IPS-18a (cell line): ENCODE measurements at regions not wholly inside any gene's neighbourhood (a gene's known extent, or its start where the extent isn't known, plus 50 kb on each side); places are given as distances from the start of the nearest gene placed in this dataset.

Experiments
- H3K27ac ChIP-seq: one replicate; pipeline ENCODE4 v1.5.1; 2013; ENCODE audit warnings: low read length
- H3K27me3 ChIP-seq: one replicate; pipeline ENCODE4 v1.6.1; 2013; ENCODE audit warnings: mild to moderate bottlenecking, low read length; ENCODE audit not compliant: control insufficient read depth, insufficient read depth
- H3K36me3 ChIP-seq: one replicate; pipeline ENCODE4 v1.6.1; 2013; ENCODE audit warnings: low read depth, low read length; ENCODE audit not compliant: control insufficient read depth
- H3K4me1 ChIP-seq: one replicate; pipeline ENCODE4 v1.6.1; 2013; ENCODE audit warnings: low read depth, low read length; ENCODE audit not compliant: control insufficient read depth
- H3K4me3 ChIP-seq: one replicate; pipeline ENCODE4 v1.5.1; 2013; ENCODE audit warnings: low read length
- H3K9ac ChIP-seq: one replicate; pipeline ENCODE4 v1.6.1; 2013; ENCODE audit warnings: mild to moderate bottlenecking, low read length, moderate library complexity
- H3K9me3 ChIP-seq: one replicate; pipeline ENCODE4 v1.6.1; 2013; ENCODE audit warnings: low read depth, low read length; ENCODE audit not compliant: control insufficient read depth

DNA sequence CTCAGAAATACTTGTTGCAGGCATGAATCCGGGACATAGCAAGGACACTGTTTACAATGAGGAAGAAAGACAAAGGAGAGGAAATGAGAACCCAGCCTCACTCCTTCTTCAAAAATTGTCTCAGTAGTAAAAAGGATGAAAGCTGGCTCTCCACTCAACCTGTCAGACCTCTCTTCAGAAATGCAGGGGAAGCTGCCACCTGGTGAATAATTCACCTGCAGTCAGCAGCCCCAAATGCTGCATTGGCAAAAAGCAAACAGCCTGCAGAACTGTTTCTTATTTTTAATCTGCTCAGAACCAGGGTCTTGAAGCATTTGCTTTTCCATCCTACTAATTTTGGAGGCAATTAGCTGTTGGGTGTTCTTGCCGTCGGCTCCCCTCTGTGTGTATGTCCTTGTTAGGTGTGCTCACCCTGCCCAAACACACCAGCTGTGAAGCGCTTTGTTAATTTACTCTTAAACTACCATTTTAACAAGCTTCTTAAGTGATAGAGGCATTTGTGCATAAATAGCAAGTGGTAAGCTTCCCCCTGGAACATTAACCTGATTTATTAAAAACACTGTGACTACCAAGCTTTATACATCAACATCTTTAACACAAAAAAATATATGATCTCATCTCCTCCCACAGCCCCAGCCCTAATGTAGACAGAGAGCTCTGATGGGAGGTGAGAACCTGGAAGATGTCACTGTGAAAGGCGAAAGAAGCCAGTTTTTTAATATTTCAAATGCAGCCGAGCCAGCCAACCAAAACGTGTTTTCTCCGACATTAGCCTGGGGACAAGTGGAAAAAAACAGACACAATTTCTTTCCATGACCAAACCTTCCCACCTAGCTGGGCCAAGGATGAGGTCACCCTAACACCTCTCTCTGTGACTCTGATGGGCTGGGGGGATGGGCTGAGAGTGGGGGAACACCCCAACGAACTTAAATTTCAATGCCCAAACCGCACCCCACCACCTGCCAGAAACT is 451.0 kb upstream of the SULF2 start:
- H3K27ac ChIP-seq = no peak overlapping the region
- H3K9me3 ChIP-seq = no peaks in the 10 kb centered on the region
- H3K9ac ChIP-seq = no peak overlapping the region
- H3K27me3 ChIP-seq = no peaks in the 10 kb centered on the region
- H3K36me3 ChIP-seq = no peaks in the 10 kb centered on the region
- H3K4me3 ChIP-seq = no peak overlapping the region
- H3K4me1 ChIP-seq = peaks cover 4% of the 10 kb centered on the region

DNA sequence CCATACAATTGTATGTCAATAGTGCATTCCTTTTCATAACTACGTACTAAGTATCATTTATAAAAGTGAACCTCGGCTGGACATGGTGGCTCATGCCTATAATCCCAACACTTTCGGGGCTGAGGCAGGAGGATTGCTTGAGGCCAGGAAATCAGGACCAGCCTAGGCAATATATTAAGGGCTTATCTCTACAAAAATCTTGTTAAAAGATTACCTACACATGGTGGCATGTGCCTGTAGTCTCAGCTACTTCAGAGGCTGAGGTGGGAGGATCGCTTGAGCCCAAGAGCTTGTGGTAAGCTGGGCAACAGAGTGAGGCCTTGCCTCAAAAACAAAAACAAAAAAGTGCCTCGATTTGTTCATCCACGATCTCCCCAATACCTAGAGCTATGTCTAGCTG is 449.7 kb upstream of the SULF2 start:
- Histone ChIP-seq H3K27ac (no peak overlapping the region), H3K36me3 (no peaks in the 10 kb centered on the region), H3K27me3 (no peaks in the 10 kb centered on the region), H3K4me3 (no peak overlapping the region), H3K4me1 (peaks cover 4% of the 10 kb centered on the region), H3K9ac (no peak overlapping the region), H3K9me3 (no peaks in the 10 kb centered on the region)

DNA sequence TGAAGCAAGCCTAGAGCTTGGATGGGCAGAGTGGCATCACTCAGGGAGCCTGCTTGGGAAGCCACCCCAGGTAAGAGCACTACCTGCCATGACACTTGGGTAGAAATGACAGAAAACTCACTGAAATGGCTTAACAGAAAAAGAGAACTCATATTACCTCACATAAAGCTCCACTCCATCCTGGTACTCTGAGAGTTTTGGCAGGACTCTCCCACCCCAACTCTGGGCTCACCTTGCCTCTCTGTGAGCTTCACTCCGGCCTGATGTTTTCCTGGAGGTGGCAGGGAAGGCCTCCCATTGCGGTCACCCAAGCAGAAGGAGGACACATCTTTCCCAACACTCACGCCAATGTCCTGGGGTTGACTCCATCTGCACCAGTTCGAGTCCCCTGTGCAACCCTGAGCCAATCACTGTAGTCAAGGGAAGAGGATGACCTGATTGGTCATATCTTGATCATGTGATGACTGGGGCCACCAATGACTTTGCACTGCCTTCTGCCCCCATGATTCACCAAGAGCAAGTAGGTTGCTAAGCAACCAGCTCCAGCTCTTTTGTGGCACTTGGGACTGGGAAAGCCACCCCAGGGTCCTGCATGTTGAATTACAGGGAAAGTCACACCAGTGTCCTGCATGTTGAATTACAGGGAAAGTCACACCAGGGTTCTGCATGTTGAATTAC is 446.1 kb upstream of the SULF2 start:
- no peak overlapping the region for H3K9ac ChIP-seq
- no peaks in the 10 kb centered on the region for H3K9me3 ChIP-seq
- H3K27ac ChIP-seq = no peak overlapping the region

DNA sequence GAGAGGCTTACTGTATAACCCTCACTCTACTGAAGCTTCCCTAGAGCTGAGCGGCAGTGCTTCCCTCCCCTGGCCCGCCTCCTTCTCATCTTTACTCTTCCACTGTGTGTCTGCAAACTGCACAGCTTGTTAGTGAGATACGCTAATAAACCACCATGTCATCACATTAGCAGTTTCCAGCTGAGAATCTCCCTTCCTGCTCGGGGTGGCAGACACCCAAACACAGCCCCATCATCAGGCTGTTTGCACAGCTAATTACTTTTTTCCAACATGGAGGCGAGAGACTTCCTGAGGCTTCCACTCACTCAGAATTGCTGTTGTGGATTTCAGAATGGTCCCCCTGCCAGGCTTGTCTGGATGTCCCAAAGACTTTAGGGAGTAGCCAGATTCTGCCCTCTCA is 444.9 kb upstream of the SULF2 start:
- Histone ChIP-seq H3K4me1 (no peaks in the 10 kb centered on the region), H3K9ac (no peak overlapping the region), H3K36me3 (no peaks in the 10 kb centered on the region), H3K9me3 (no peaks in the 10 kb centered on the region), H3K27ac (no peak overlapping the region), H3K27me3 (no peaks in the 10 kb centered on the region), H3K4me3 (no peak overlapping the region)

More for the DNA sequence above, 446.1 kb upstream of the SULF2 start:
- no peaks in the 10 kb centered on the region for H3K36me3 ChIP-seq
- no peak overlapping the region for H3K4me3 ChIP-seq
- no peaks in the 10 kb centered on the region for H3K27me3 ChIP-seq
- peaks cover 4% of the 10 kb centered on the region for H3K4me1 ChIP-seq

DNA sequence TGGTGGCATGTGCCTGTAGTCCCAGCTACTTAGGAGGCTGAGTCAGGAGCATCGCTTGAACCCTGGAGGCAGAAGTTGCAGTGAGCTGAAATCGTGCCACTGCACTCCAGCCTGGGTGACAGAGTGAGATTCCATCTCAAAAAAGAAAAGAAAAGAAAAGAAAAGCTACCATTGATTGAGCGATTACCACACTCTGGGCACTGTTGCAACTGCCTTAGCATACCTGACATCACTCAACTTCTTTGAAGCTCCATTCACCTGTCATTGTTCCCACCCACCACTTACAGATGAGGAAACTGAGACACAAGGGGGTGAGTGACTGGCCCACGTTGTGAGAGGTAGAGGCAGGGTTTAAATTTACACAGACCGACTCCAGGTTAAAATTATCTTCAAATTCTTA is 442.1 kb upstream of the SULF2 start:
- Histone ChIP-seq H3K9ac (no peak overlapping the region), H3K4me3 (no peak overlapping the region), H3K36me3 (no peaks in the 10 kb centered on the region), H3K27ac (no peak overlapping the region), H3K4me1 (no peaks in the 10 kb centered on the region), H3K9me3 (no peaks in the 10 kb centered on the region), H3K27me3 (no peaks in the 10 kb centered on the region)

DNA sequence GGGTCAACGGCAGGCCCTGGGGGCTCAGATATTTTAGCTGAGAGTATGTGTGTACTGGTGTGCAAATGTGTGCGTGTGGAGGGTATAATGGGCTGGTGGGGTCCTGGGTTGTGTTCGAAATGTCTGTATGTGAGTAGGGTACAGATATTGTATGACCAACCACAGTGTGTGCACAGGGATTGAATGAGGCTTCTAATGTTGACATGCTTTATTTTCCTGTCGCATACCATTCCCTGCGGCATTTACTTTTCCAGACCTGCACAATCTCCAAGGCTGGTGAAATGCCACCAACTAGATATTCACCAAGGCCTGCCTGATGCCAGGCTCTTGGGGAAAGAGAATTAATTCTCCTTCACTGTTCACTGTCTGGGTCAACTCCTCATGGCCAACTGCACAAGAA is 441.4 kb upstream of the SULF2 start:
- H3K9ac ChIP-seq = no peak overlapping the region

DNA sequence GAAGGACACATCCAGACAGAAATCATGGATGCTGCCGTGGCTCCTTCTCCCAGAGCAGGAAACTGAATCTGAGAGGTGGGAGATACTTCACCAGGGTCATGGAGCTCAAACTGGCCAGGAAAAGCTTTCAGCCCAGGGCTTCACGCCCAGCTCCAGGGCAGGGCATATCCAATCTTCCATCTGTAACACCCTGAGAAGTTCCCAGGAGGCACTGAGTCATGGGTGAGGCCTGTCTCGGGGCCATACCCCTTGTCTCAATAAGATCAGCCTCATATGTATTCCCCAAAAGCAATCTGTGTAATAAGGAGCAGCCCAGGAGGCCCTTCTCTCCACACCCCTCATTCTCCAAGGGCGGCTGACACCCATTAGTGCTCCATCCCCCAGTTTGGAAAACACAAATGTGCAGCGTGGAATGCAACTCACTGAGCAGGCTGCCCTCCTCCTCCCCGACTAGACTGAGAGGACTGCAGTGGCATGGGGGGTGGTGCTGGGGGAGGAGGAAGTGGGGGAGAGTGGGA is 439.3 kb upstream of the SULF2 start:
- Histone ChIP-seq H3K4me3 (no peak overlapping the region), H3K27ac (no peak overlapping the region), H3K36me3 (no peaks in the 10 kb centered on the region), H3K27me3 (no peaks in the 10 kb centered on the region), H3K4me1 (no peaks in the 10 kb centered on the region), H3K9me3 (no peaks in the 10 kb centered on the region), H3K9ac (no peak overlapping the region)

More for the DNA sequence above, 441.4 kb upstream of the SULF2 start:
- no peaks in the 10 kb centered on the region for H3K36me3 ChIP-seq
- no peaks in the 10 kb centered on the region for H3K27me3 ChIP-seq
- H3K4me1 ChIP-seq = no peaks in the 10 kb centered on the region
- H3K27ac ChIP-seq = no peak overlapping the region
- H3K9me3 ChIP-seq = no peaks in the 10 kb centered on the region
- H3K4me3 ChIP-seq = no peak overlapping the region

DNA sequence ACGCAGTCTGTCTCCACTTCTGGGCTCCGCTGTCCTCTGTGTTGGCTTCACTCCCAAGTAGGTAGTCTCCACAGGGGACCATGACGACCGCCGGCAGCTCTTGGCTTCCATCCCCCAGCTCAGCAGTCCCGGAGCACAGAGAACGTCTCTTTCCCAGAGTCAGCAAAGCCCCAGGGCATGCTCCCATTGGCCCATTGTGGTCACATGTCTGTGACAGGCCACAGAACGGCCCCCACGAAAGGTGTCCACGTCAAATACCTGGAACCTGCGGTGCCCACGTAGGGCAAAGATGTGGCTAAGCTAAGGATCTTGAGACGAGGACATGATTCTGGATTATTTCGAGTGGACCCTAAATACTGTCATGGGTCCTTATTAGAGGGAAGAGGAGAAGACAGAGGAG is 438.4 kb upstream of the SULF2 start:
- no peaks in the 10 kb centered on the region for H3K36me3 ChIP-seq
- H3K27ac ChIP-seq = no peak overlapping the region
- no peaks in the 10 kb centered on the region for H3K27me3 ChIP-seq
- H3K9ac ChIP-seq = no peak overlapping the region
- no peak overlapping the region for H3K4me3 ChIP-seq
- no peaks in the 10 kb centered on the region for H3K4me1 ChIP-seq
- no peaks in the 10 kb centered on the region for H3K9me3 ChIP-seq

DNA sequence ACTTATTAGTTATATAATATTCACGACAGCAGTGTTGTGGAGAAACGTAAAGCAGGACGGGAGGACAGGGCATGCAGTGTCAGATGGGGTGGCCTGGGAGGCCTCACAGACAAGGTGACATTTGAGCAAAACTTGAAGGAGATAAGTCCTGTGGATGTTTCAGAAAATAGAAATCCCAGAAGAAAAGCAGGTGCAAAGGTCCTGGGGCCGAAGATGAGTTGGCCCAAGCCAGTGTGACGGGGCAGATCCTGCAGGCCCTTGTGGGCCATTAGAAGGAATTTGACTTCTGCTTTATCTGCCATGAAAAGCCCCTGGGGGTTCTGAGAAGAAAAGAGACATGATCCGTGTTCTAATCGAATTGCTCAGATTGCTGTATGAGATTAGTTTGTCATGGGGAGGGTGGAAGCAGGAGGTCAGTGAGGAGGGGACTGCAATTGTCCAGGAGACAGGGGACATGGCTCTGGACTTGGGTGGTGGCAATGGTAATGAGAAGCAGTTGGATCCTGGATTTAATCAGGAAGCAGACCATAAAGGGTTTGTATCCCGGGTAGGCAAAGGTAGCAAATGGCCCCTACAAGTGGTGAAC is 437.4 kb upstream of the SULF2 start:
- Histone ChIP-seq H3K9me3 (no peaks in the 10 kb centered on the region), H3K27ac (no peak overlapping the region), H3K9ac (no peak overlapping the region), H3K27me3 (no peaks in the 10 kb centered on the region), H3K4me1 (no peaks in the 10 kb centered on the region), H3K36me3 (no peaks in the 10 kb centered on the region), H3K4me3 (no peak overlapping the region)

DNA sequence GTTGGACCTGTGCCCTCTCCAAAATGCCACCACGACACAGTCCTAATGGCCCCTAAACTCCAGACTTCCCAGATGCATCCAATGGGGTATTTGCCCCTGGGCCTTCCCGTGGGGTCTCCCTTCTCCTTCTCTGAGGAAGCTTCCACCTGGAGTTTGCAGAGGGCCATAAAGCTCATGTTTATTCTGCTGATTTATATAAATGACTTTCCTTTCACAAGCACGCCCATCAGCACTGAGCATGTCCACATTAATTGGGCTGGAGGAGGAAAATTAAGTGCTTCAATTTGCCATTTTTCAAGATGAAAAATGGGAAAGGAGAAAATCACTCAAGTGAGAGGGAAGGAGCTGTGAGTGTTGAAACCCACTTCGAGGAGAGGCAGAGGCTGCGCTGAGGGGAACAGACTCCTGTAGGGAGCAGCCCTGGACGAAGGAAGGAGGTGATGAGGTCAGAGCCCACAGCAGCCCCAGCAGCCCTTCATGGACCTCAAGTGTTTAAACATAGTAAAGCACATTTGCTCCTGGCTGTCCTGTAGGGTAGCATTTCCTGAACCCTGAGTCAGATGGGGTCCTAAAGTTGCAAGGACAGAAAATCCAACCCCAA is 434.9 kb upstream of the SULF2 start:
- Histone ChIP-seq H3K4me1 (no peaks in the 10 kb centered on the region), H3K9me3 (no peaks in the 10 kb centered on the region), H3K36me3 (no peaks in the 10 kb centered on the region), H3K27me3 (no peaks in the 10 kb centered on the region), H3K4me3 (no peak overlapping the region), H3K27ac (no peak overlapping the region), H3K9ac (no peak overlapping the region)

DNA sequence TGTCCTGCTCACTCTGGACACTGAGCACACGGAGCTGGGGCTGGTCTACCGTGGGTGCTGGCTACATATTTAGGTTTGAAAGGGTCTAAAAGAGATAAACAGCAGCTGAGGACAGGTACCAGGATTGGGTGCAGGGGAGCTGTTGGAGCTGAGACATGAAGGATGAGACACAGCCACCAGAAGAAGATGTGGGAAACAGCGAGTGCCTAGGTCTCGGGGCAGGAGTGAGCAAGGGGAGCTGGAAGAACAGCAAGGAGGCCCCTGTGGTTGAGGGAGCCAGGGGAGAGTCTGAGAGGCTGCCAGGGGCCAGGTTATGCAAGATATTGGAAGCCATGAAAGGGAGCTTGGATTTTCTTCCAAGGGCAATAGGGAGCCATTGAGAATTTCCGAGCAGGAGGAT is 434.0 kb upstream of the SULF2 start:
- H3K27me3 ChIP-seq = no peaks in the 10 kb centered on the region
- H3K27ac ChIP-seq = no peak overlapping the region
- H3K4me3 ChIP-seq = no peak overlapping the region
- H3K9me3 ChIP-seq = no peaks in the 10 kb centered on the region
- H3K36me3 ChIP-seq = no peaks in the 10 kb centered on the region
- no peaks in the 10 kb centered on the region for H3K4me1 ChIP-seq
- H3K9ac ChIP-seq = no peak overlapping the region
